ENCODE measurements at regions not wholly inside any gene's neighbourhood (a gene's known extent, or its start where the extent isn't known, plus 50 kb on each side); places are given as distances from the start of the nearest gene placed in this dataset.

GRCh38 chr1:213669964-213670691 is 317.6 kb upstream of the PROX1 start:
- DNase-seq (ENCODE audit: low spot score) (no peak), ATAC-seq (ENCODE audit: insufficient number of reproducible peaks, low FRiP score, low read depth) (no peak)
- Histone ChIP-seq H3K27me3 (replicated peaks; ENCODE audit: insufficient read depth) (no peaks in the 10 kb centered on the region), H3K27ac (no peak overlapping the region), H3K36me3 (no peaks in the 10 kb centered on the region), H3K9me3 (no peaks in the 10 kb centered on the region), H3K4me3 (no peak overlapping the region), H3K4me1 (ENCODE audit: control insufficient read depth in 1 of 2, low read depth in 2 of 2) (no peaks in the 10 kb centered on the region)
- no peak for TF ChIP-seq CTCF (IDR thresholded peaks at IDR 0.05)

GRCh38 chr1:213670692-213671023 is 317.1 kb upstream of the PROX1 start:
- Histone ChIP-seq H3K27ac (no peak overlapping the region), H3K4me1 (ENCODE audit: control insufficient read depth in 1 of 2, low read depth in 2 of 2) (no peaks in the 10 kb centered on the region), H3K27me3 (replicated peaks; ENCODE audit: insufficient read depth) (no peaks in the 10 kb centered on the region), H3K36me3 (no peaks in the 10 kb centered on the region), H3K9me3 (no peaks in the 10 kb centered on the region), H3K4me3 (no peak overlapping the region)
- DNase-seq (ENCODE audit: low spot score) (no peak), ATAC-seq (ENCODE audit: insufficient number of reproducible peaks, low FRiP score, low read depth) (no peak)
- TF ChIP-seq CTCF (IDR thresholded peaks at IDR 0.05), result no peak

- Histone ChIP-seq H3K27ac (no peak overlapping the region), H3K36me3 (no peaks in the 10 kb centered on the region), H3K4me3 (no peak overlapping the region), H3K9me3 (no peaks in the 10 kb centered on the region), H3K27me3 (replicated peaks; ENCODE audit: insufficient read depth) (no peaks in the 10 kb centered on the region), H3K4me1 (ENCODE audit: control insufficient read depth in 1 of 2, low read depth in 2 of 2) (no peaks in the 10 kb centered on the region)
- TF ChIP-seq CTCF (IDR thresholded peaks at IDR 0.05), result no peak
- ATAC-seq (ENCODE audit: insufficient number of reproducible peaks, low FRiP score, low read depth) (no peak), DNase-seq (ENCODE audit: low spot score) (no peak)
Observed at GRCh38 chr1:213675043-213675442, 312.7 kb upstream of the PROX1 start.

GRCh38 chr1:213676736-213677135 is 311.0 kb upstream of the PROX1 start:
- no peaks in the 10 kb centered on the region for H3K36me3 ChIP-seq
- H3K4me3 ChIP-seq, result no peak overlapping the region
- no peaks in the 10 kb centered on the region for H3K27me3 ChIP-seq (replicated peaks; ENCODE audit: insufficient read depth)
- no peak overlapping the region for H3K27ac ChIP-seq
- ATAC-seq (ENCODE audit: insufficient number of reproducible peaks, low FRiP score, low read depth), result no peak
- no peaks in the 10 kb centered on the region for H3K4me1 ChIP-seq (ENCODE audit: control insufficient read depth in 1 of 2, low read depth in 2 of 2)
- TF ChIP-seq CTCF (IDR thresholded peaks at IDR 0.05), result no peak
- no peak for DNase-seq (ENCODE audit: low spot score)
- no peaks in the 10 kb centered on the region for H3K9me3 ChIP-seq

- no peak for DNase-seq (ENCODE audit: low spot score)
- H3K27me3 ChIP-seq (replicated peaks; ENCODE audit: insufficient read depth), result no peaks in the 10 kb centered on the region
- no peak for TF ChIP-seq CTCF (IDR thresholded peaks at IDR 0.05)
- H3K9me3 ChIP-seq, result no peaks in the 10 kb centered on the region
- no peaks in the 10 kb centered on the region for H3K36me3 ChIP-seq
- no peak for ATAC-seq (ENCODE audit: insufficient number of reproducible peaks, low FRiP score, low read depth)
- no peak overlapping the region for H3K4me3 ChIP-seq
- no peak overlapping the region for H3K27ac ChIP-seq
- H3K4me1 ChIP-seq (ENCODE audit: control insufficient read depth in 1 of 2, low read depth in 2 of 2), result no peaks in the 10 kb centered on the region
Observed at GRCh38 chr1:213678348-213678747, 309.4 kb upstream of the PROX1 start.

All from thoracic aorta (tissue), 2 donors.